ENCODE measurements at regions not wholly inside any gene's neighbourhood (a gene's known extent, or its start where the extent isn't known, plus 50 kb on each side); places are given as distances from the start of the nearest gene placed in this dataset.

GRCh38 chr16:65540901-65541300 is 419.0 kb upstream of the CDH11 start:
- Mint-ChIP-seq H3K27ac (ENCODE audit: unreplicated experiment) (no peak overlapping the region), H3K4me3 (no peak overlapping the region), H3K27me3 (ENCODE audit: low read depth) (no peaks in the 10 kb centered on the region), H3K9me3 (peaks cover 8% of the 10 kb centered on the region), H3K4me1 (no peaks in the 10 kb centered on the region), H3K36me3 (ENCODE audit: low read depth) (no peaks in the 10 kb centered on the region)
- no peak for DNase-seq (ENCODE audit: low read depth, low spot score)
- no peak for TF ChIP-seq CTCF (conservative IDR thresholded peaks at IDR 0.05)

GRCh38 chr16:65538976-65539375 is 417.1 kb upstream of the CDH11 start:
- no peak for DNase-seq (ENCODE audit: low read depth, low spot score)
- no peak for TF ChIP-seq CTCF (conservative IDR thresholded peaks at IDR 0.05)
- Mint-ChIP-seq H3K36me3 (ENCODE audit: low read depth) (no peaks in the 10 kb centered on the region), H3K27me3 (ENCODE audit: low read depth) (peaks cover 3% of the 10 kb centered on the region), H3K4me3 (no peak overlapping the region), H3K4me1 (no peaks in the 10 kb centered on the region), H3K27ac (ENCODE audit: unreplicated experiment) (no peak overlapping the region), H3K9me3 (peaks cover 8% of the 10 kb centered on the region)

GRCh38 chr16:65537336-65537735 is 415.5 kb upstream of the CDH11 start:
- Mint-ChIP-seq H3K4me1 (peaks cover 5% of the 10 kb centered on the region), H3K9me3 (peaks cover 8% of the 10 kb centered on the region), H3K27ac (ENCODE audit: unreplicated experiment) (no peak overlapping the region), H3K27me3 (ENCODE audit: low read depth) (peaks cover 3% of the 10 kb centered on the region), H3K4me3 (no peak overlapping the region), H3K36me3 (ENCODE audit: low read depth) (no peaks in the 10 kb centered on the region)
- DNase-seq (ENCODE audit: low read depth, low spot score) = no peak
- no peak for TF ChIP-seq CTCF (conservative IDR thresholded peaks at IDR 0.05)

GRCh38 chr16:65534121-65534528 is 412.3 kb upstream of the CDH11 start:
- Mint-ChIP-seq H3K27me3 (ENCODE audit: low read depth) (peaks cover 3% of the 10 kb centered on the region), H3K4me1 (peaks cover 10% of the 10 kb centered on the region), H3K27ac (ENCODE audit: unreplicated experiment) (no peak overlapping the region), H3K9me3 (peaks cover 6% of the 10 kb centered on the region), H3K4me3 (no peak overlapping the region), H3K36me3 (ENCODE audit: low read depth) (no peaks in the 10 kb centered on the region)
- TF ChIP-seq CTCF (conservative IDR thresholded peaks at IDR 0.05) = no peak
- no peak for DNase-seq (ENCODE audit: low read depth, low spot score)

GRCh38 chr16:65532846-65533245 is 411.0 kb upstream of the CDH11 start:
- H3K27ac Mint-ChIP-seq (ENCODE audit: unreplicated experiment) = no peak overlapping the region
- peaks cover 12% of the 10 kb centered on the region for H3K4me1 Mint-ChIP-seq
- no peak for DNase-seq (ENCODE audit: low read depth, low spot score)
- peaks cover 3% of the 10 kb centered on the region for H3K27me3 Mint-ChIP-seq (ENCODE audit: low read depth)
- TF ChIP-seq CTCF (conservative IDR thresholded peaks at IDR 0.05) = no peak
- H3K36me3 Mint-ChIP-seq (ENCODE audit: low read depth) = no peaks in the 10 kb centered on the region
- no peak overlapping the region for H3K4me3 Mint-ChIP-seq
- peaks cover 2% of the 10 kb centered on the region for H3K9me3 Mint-ChIP-seq

- no peak for DNase-seq (ENCODE audit: low read depth, low spot score)
- Mint-ChIP-seq H3K4me1 (peaks cover 12% of the 10 kb centered on the region), H3K9me3 (peaks cover 2% of the 10 kb centered on the region), H3K36me3 (ENCODE audit: low read depth) (no peaks in the 10 kb centered on the region), H3K27ac (ENCODE audit: unreplicated experiment) (peak overlapping the region; percentile 12), H3K27me3 (ENCODE audit: low read depth) (peaks cover 3% of the 10 kb centered on the region), H3K4me3 (no peak overlapping the region)
- TF ChIP-seq CTCF (conservative IDR thresholded peaks at IDR 0.05) = no peak
These were observed 410.4 kb upstream of the CDH11 start for GRCh38 chr16:65532258-65532657.
